Urothelium cell line (cell line): ENCODE measurements at regions not wholly inside any gene's neighbourhood (a gene's known extent, or its start where the extent isn't known, plus 50 kb on each side); places are given as distances from the start of the nearest gene placed in this dataset.
"Not testable (repeated sequence)": the region's sequence is repeated elsewhere in the genome, so short reads cannot be mapped to it uniquely, and the experiment has no call there.

Experiments
- DNase-seq: peaks from one replicate; pipeline ENCODE4 v3.0.0; 2011; ENCODE audit warnings: low spot score, mixed read lengths
- FAIRE-seq: peaks from 2 replicates; lab custom pipeline; 2011; peaks lifted over from hg19 to GRCh38; lab: Jason Lieb, UNC

GRCh38 chr6:9361749-9362148 lies 926.4 kb upstream of the SLC35B3 start:
- no peak for DNase-seq
- FAIRE-seq = no peak

DNA sequence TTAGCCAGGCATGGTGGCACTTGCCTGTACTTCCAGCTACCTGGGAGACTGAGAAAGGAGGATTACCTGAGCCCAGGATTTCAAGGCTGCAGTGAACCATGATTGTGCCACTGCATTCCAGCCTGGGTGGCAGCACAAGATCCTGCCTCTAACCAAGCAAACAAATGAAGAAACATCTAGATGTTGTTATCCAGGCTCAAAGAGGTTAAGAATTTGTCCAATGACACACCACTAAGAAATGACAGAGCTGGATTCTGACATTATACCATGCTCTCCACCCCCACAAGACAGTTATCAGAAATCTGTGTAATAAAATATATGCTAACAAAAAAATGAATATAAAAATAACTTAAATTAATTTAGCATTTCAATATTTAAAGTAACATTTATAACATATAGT lies 925.5 kb upstream of the SLC35B3 start:
- DNase-seq = no peak
- FAIRE-seq = no peak

GRCh38 chr6:9347608-9348007 lies 912.3 kb upstream of the SLC35B3 start:
- FAIRE-seq (no peak), DNase-seq (no peak)

DNA sequence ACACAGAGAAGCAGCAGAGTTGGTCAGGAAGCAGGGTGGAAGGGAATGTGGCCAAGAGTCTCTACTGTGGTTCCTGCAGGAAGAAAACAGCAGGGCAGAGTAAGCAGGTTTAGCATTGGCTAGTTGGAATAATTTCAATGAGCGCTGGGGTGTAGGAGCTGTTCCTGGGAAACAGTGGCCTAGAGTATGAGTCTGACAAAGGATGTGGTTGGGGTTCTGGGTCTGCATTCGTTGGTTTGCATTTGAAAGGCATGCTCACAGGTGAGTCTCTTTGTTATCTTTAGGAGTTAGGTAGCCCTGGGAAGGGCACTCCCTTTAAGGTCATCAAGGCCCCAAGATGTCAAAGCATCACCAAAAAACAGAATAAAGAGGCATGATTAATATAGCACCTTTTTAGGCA lies 911.6 kb upstream of the SLC35B3 start:
- DNase-seq = no peak
- no peak for FAIRE-seq

- no peak for DNase-seq
These were observed 900.1 kb upstream of the SLC35B3 start for GRCh38 chr6:9335431-9335830.

GRCh38 chr6:9334979-9335378 lies 899.6 kb upstream of the SLC35B3 start:
- DNase-seq = no peak
- no peak for FAIRE-seq

More at GRCh38 chr6:9335431-9335830, 900.1 kb upstream of the SLC35B3 start:
- FAIRE-seq = no peak

DNA sequence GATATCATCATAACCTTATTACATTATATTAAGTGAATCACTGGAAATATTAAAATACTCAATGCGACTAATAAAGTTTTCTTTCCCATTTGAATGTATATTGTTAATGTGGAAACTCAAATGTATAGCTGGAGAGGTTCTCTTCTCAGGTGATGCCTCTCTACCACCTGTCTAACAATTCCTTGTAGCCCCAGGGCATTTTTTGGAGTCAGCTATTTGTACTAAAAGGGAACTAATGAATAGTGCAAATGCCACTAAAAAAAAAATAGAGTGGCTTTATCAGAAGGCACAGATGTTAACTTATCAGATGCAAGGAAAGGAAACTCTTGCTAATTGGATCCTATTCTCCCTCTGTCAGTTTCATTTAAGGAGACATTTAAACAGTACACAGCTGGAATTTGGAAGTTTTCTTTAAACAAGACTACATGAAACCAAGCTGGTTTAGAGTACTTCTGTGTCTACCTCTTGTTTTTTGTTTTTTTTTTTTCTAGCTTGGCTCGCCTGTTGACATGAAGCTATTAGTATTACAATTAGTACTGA lies 897.0 kb upstream of the SLC35B3 start:
- no peak for DNase-seq
- no peak for FAIRE-seq

- FAIRE-seq = no peak
- no peak for DNase-seq
These were observed 881.5 kb upstream of the SLC35B3 start for GRCh38 chr6:9316831-9317230.

GRCh38 chr6:9315966-9316650 lies 880.8 kb upstream of the SLC35B3 start:
- FAIRE-seq = no peak

DNA sequence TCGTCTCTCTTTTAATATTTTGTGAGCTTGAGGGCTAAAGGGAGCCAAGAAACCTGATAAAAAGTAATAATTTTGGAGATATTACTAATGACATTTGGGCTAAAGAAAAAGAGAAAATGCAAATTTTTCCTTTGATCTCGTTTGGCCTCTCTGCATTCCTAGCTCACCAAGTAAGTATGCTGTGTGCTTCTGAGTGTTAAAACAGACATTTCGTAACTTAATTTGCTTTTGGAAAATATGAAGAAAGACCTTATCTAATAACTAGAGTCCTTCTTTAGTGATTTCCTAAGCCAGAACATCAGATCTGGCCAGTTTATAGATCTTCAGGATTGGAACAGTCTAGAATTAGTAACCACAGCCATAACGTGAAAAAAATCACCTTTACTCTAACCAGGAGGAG lies 872.9 kb upstream of the SLC35B3 start:
- FAIRE-seq (no peak), DNase-seq (no peak)

More at GRCh38 chr6:9315966-9316650, 880.8 kb upstream of the SLC35B3 start:
- DNase-seq = no peak

GRCh38 chr6:9307786-9308185 lies 872.4 kb upstream of the SLC35B3 start:
- FAIRE-seq = no peak
- DNase-seq = no peak

DNA sequence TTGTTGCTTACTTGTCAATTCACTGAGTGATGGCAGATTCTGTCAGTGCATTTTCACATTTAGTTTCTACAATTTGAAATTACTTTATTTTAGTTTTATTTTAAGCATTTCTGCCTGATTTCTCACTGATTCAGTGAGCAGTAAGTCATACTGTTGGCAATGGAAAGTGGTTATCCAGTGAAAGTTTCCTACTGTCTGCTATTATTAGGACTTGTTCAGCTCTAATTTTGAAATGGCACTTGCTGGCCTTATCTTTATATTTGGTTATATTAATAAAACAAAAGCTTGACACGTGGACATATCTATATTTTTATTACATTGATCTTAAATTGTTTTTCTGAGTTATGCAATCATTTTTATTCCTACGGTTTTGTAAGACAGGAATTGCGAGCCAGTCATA lies 871.8 kb upstream of the SLC35B3 start:
- no peak for FAIRE-seq
- DNase-seq = no peak

- no peak for DNase-seq
- FAIRE-seq = no peak
These were observed 860.3 kb upstream of the SLC35B3 start for GRCh38 chr6:9295644-9296043.

- FAIRE-seq (no peak), DNase-seq (no peak)
These were observed 857.6 kb upstream of the SLC35B3 start for GRCh38 chr6:9292975-9293374.

GRCh38 chr6:9290342-9290741 lies 855.0 kb upstream of the SLC35B3 start:
- FAIRE-seq, DNase-seq: not testable (repeated sequence)

- DNase-seq (no peak), FAIRE-seq (no peak)
These were observed 837.3 kb upstream of the SLC35B3 start for GRCh38 chr6:9272671-9273070.

DNA sequence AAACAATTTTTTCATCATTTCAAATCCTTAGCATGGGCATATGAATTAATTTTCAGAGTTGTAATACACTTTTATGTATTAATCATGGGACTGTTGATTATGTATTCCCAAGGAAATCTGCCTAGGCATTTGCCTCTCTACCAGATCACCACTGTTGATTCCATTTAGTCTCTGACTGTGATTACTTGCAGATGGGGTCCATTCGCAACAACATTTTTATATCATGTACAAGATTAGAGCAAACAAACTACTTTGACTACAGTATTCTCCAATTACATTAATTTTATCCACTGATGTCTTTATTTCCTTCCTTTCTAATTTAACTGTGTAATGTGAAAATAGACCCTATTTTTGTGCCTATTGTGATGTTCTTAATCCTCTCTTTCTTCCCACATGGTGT lies 831.4 kb upstream of the SLC35B3 start:
- no peak for FAIRE-seq

GRCh38 chr6:9257215-9257614 lies 821.9 kb upstream of the SLC35B3 start:
- no peak for DNase-seq
- no peak for FAIRE-seq

More for the DNA sequence above, 831.4 kb upstream of the SLC35B3 start:
- no peak for DNase-seq

- no peak for FAIRE-seq
These were observed 818.9 kb upstream of the SLC35B3 start for GRCh38 chr6:9254251-9254650.

GRCh38 chr6:9252799-9253198 lies 817.5 kb upstream of the SLC35B3 start:
- DNase-seq (no peak), FAIRE-seq (no peak)

More at GRCh38 chr6:9254251-9254650, 818.9 kb upstream of the SLC35B3 start:
- DNase-seq = no peak

GRCh38 chr6:9250852-9251251 lies 815.5 kb upstream of the SLC35B3 start:
- DNase-seq = peak; percentile 32
- no peak for FAIRE-seq

DNA sequence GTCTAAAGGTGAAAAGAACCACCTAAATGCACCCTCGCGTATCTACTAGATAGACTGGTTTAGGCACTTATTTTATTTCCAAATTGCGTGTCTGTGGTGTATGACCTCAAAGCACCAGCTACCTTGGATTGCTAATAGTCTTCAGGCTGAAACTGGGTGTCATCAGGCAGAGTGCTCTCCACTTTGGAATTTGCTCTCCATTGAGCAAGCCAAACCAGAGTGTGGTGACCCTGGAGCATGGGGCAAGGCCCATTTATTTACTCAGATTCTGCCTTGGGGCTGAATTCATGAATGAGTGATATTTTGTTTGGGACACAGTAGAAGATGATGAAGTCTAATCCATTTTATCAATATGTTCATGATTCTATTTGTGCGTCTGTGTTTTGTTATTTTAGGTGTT lies 812.8 kb upstream of the SLC35B3 start:
- FAIRE-seq (no peak), DNase-seq (no peak)

DNA sequence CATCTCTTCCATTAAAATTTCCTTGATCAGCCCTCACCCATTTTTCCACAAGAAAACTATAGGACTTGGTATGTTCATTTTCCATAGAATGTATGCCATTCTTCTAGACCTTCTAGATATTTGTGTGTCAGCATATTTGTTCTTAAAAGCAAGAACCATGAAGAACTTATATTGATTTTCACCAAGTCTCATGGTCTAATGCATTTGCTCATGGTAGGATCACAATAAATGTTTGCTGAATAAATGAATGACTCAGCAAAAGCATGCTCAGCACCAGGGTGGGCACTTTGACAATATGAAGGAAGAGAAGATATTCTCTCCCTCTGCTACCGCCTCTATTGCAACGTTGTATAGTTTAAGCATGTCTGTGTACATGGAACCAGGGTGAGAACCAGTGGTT lies 805.5 kb upstream of the SLC35B3 start:
- FAIRE-seq = no peak
- DNase-seq = no peak
